ENCODE measurements at regions not wholly inside any gene's neighbourhood (a gene's known extent, or its start where the extent isn't known, plus 50 kb on each side); places are given as distances from the start of the nearest gene placed in this dataset.

GRCh38 chr1:174074757-174075156, 52.6 kb upstream of the RC3H1 start:
- TF ChIP-seq POLR2A (IDR thresholded peaks at IDR 0.05), result no peak
- peak in 5 of 7 experiments; percentile 23 to 48 (median 42) for TF ChIP-seq CTCF (IDR thresholded peaks at IDR 0.05)

All from body of pancreas (tissue), 4 donors.